ENCODE measurements at regions not wholly inside any gene's neighbourhood (a gene's known extent, or its start where the extent isn't known, plus 50 kb on each side); places are given as distances from the start of the nearest gene placed in this dataset.

- TF ChIP-seq CTCF (IDR thresholded peaks at IDR 0.05 in 8 of 11, conservative IDR thresholded peaks at IDR 0.05 in 3 of 11) (no peak), POLR2A (IDR thresholded peaks at IDR 0.05) (no peak), POLR2AphosphoS5 (IDR thresholded peaks at IDR 0.05) (no peak)
- intact Hi-C loops (cut with DNase I; ENCODE audit: low total_unique reads), result no loop called here
- peaks cover 0 to 48% (median 27%) of the 10 kb centered on the region in 6 donors for H3K4me1 ChIP-seq
- WGBS, 5 donors, result 86 to 92% (median 91%) methylated on average over 11 to 13 of the region's 13 CpGs
- peaks cover 0 to 28% (median 0%) of the 10 kb centered on the region in 7 donors for H3K27me3 ChIP-seq (replicated peaks in 1 of 7)
- DNase-seq, result peak; percentile 71
- H3K36me3 ChIP-seq, result no peaks in the 10 kb centered on the region
- H3K27ac ChIP-seq, result peak overlapping the region in 3 of 8 donors; percentile 42 to 71 (median 46)
- no peaks in the 10 kb centered on the region for H3K9me3 ChIP-seq
- no peak overlapping the region for H3K4me3 ChIP-seq
Measured at GRCh38 chr21:43308101-43308814, 118.7 kb downstream of the SIK1 start.

- Histone ChIP-seq H3K4me3 (no peak overlapping the region), H3K9me3 (no peaks in the 10 kb centered on the region), H3K27me3 (replicated peaks in 1 of 7) (peaks cover 0 to 33% (median 0%) of the 10 kb centered on the region in 7 donors), H3K27ac (peak overlapping the region in 3 of 8 donors; percentile 42 to 71 (median 46)), H3K4me1 (peaks cover 0 to 44% (median 28%) of the 10 kb centered on the region in 6 donors), H3K36me3 (no peaks in the 10 kb centered on the region)
- 53 to 80% (median 70%) methylated on average over 7 of the region's 7 CpGs for WGBS, 5 donors
- TF ChIP-seq POLR2AphosphoS5 (IDR thresholded peaks at IDR 0.05) (no peak), POLR2A (IDR thresholded peaks at IDR 0.05) (no peak), CTCF (IDR thresholded peaks at IDR 0.05 in 8 of 11, conservative IDR thresholded peaks at IDR 0.05 in 3 of 11) (no peak)
- no peak for DNase-seq
- intact Hi-C loops (cut with DNase I; ENCODE audit: low total_unique reads), result no loop called here
Measured at GRCh38 chr21:43307677-43308070, 119.3 kb downstream of the SIK1 start.

GRCh38 chr21:43306911-43307676 is 119.8 kb downstream of the SIK1 start:
- no peak overlapping the region for H3K4me3 ChIP-seq
- peak overlapping the region in 4 of 8 donors; percentile 4 to 71 (median 51) for H3K27ac ChIP-seq
- peak; percentile 72 for DNase-seq
- TF ChIP-seq POLR2AphosphoS5 (IDR thresholded peaks at IDR 0.05) (peak; percentile 34 to 84 (median 68)), CTCF (IDR thresholded peaks at IDR 0.05 in 8 of 11, conservative IDR thresholded peaks at IDR 0.05 in 3 of 11) (no peak)
- H3K9me3 ChIP-seq, result no peaks in the 10 kb centered on the region
- no peaks in the 10 kb centered on the region for H3K36me3 ChIP-seq
- intact Hi-C loops (cut with DNase I; ENCODE audit: low total_unique reads), result no loop called here
- H3K27me3 ChIP-seq (replicated peaks in 1 of 7), result peaks cover 0 to 33% (median 0%) of the 10 kb centered on the region in 7 donors
- WGBS, 5 donors, result 57 to 70% (median 63%) methylated on average over 20 to 24 of the region's 24 CpGs
- H3K4me1 ChIP-seq, result peaks cover 0 to 38% (median 23%) of the 10 kb centered on the region in 6 donors

- intact Hi-C loops (cut with DNase I; ENCODE audit: low total_unique reads), result no loop called here
- Histone ChIP-seq H3K4me1 (peaks cover 0 to 31% (median 17%) of the 10 kb centered on the region in 6 donors), H3K4me3 (no peak overlapping the region), H3K27ac (peak overlapping the region in 4 of 8 donors; percentile 4 to 71 (median 51)), H3K9me3 (no peaks in the 10 kb centered on the region), H3K27me3 (replicated peaks in 1 of 7) (peaks cover 0 to 33% (median 0%) of the 10 kb centered on the region in 7 donors), H3K36me3 (no peaks in the 10 kb centered on the region)
- 83 to 99% (median 94%) methylated on average over 2 to 11 of the region's 11 CpGs for WGBS, 5 donors
- no peak for TF ChIP-seq POLR2A (IDR thresholded peaks at IDR 0.05)
- TF ChIP-seq CTCF (IDR thresholded peaks at IDR 0.05 in 8 of 11, conservative IDR thresholded peaks at IDR 0.05 in 3 of 11), result no peak
- no peak for TF ChIP-seq POLR2AphosphoS5 (IDR thresholded peaks at IDR 0.05)
- DNase-seq, result peak; percentile 55
Measured at GRCh38 chr21:43306391-43306790, 120.5 kb downstream of the SIK1 start.
